GM12878 (cell line): ENCODE measurements at regions not wholly inside any gene's neighbourhood (a gene's known extent, or its start where the extent isn't known, plus 50 kb on each side); places are given as distances from the start of the nearest gene placed in this dataset.

Experiments used
- ATF2 ChIP-seq: IDR thresholded peaks from 2 replicates; pipeline ENCODE4 v1.6.1; 2012; ENCODE audit warnings: low read length, inconsistent platforms
- BCL11A ChIP-seq: IDR thresholded peaks from 2 replicates; pipeline ENCODE4 v1.6.1; 2011; ENCODE audit warnings: low read depth, low read length
- CBFB ChIP-seq: IDR thresholded peaks from 2 replicates; pipeline ENCODE4 v1.6.1; 2016; ENCODE audit warnings: antibody characterized with exemption, low read depth
- CEBPB ChIP-seq, 2 experiments: fragments of 150-350 bp in 1 of 2; IDR thresholded peaks; 2 replicates each; pipeline ENCODE4 v1.6.1; 2012 to 2014; ENCODE audit warnings: low read depth in 2 of 2, low read length in 2 of 2, borderline replicate concordance in 1 of 2, inconsistent platforms in 1 of 2
- CHD2 ChIP-seq: IDR thresholded peaks from 2 replicates; pipeline ENCODE4 v1.6.1; 2011; ENCODE audit warnings: low read depth, low read length, improper control_type of control experiment, borderline replicate concordance
- CREM ChIP-seq: IDR thresholded peaks from 2 replicates; pipeline ENCODE4 v1.6.1; 2014; ENCODE audit warnings: antibody characterized with exemption, low read depth
- EZH2 ChIP-seq: IDR thresholded peaks from 2 replicates; pipeline ENCODE4 v1.6.1; 2012; ENCODE audit warnings: low read depth, mild to moderate bottlenecking, control low read depth, inconsistent platforms, low read length, borderline replicate concordance; ENCODE audit not compliant: control insufficient read depth
- FOS ChIP-seq: IDR thresholded peaks from 3 replicates; pipeline ENCODE4 v1.6.1; 2011; ENCODE audit warnings: borderline replicate concordance; ENCODE audit not compliant: insufficient read length; ENCODE audit errors: extremely low read depth
- HCFC1 ChIP-seq: fragments of 150-350 bp; IDR thresholded peaks from 2 replicates; pipeline ENCODE4 v1.6.1; 2014; ENCODE audit warnings: low read length
- KAT2A ChIP-seq: conservative IDR thresholded peaks from 2 replicates; pipeline ENCODE4 v1.6.1; 2011; ENCODE audit warnings: low read depth, low read length; ENCODE audit not compliant: control insufficient read depth
- KDM1A ChIP-seq: fragments of 200-600 bp; sonication (generic); IDR thresholded peaks from 2 replicates; pipeline ENCODE4 v1.6.1; 2016; ENCODE audit warnings: borderline replicate concordance
- KLF5 ChIP-seq: fragments of 450-650 bp; IDR thresholded peaks from 2 replicates; pipeline ENCODE4 v1.6.1; 2014; ENCODE audit warnings: mild to moderate bottlenecking; ENCODE audit not compliant: partially characterized antibody
- MEF2A ChIP-seq: IDR thresholded peaks from 2 replicates; pipeline ENCODE4 v1.6.1; 2011; ENCODE audit warnings: low read depth, mild to moderate bottlenecking, low read length, moderate library complexity; ENCODE audit not compliant: insufficient read depth
- MEF2B ChIP-seq: fragments of 450-650 bp; IDR thresholded peaks from 2 replicates; pipeline ENCODE4 v1.6.1; 2018; ENCODE audit warnings: mild to moderate bottlenecking, moderate library complexity; ENCODE audit not compliant: partially characterized antibody, poor library complexity, severe bottlenecking
- NBN ChIP-seq: fragments of 450-650 bp; IDR thresholded peaks from 2 replicates; pipeline ENCODE4 v1.6.1; 2016
- NFYB ChIP-seq: IDR thresholded peaks from 2 replicates; pipeline ENCODE4 v1.6.1; 2011; ENCODE audit warnings: low read depth, mild to moderate bottlenecking, low read length, improper control_type of control experiment, moderate library complexity; ENCODE audit not compliant: insufficient read depth
- NR2F1 ChIP-seq: fragments of 450-650 bp; conservative IDR thresholded peaks from 2 replicates; pipeline ENCODE4 v1.6.1; 2017; ENCODE audit warnings: mild to moderate bottlenecking
- PML ChIP-seq: IDR thresholded peaks from 2 replicates; pipeline ENCODE4 v1.6.1; 2012; ENCODE audit warnings: low read length, inconsistent platforms
- POLR2A ChIP-seq: IDR thresholded peaks from 2 replicates; pipeline ENCODE4 v1.6.1; 2011; ENCODE audit warnings: low read depth, mild to moderate bottlenecking, low read length
- SIN3A ChIP-seq: IDR thresholded peaks from 2 replicates; pipeline ENCODE4 v1.6.1; 2012; ENCODE audit warnings: low read depth, low read length, improper control_type of control experiment
- SMAD1 ChIP-seq: fragments of 450-650 bp; IDR thresholded peaks from 2 replicates; pipeline ENCODE4 v1.6.1; 2018; ENCODE audit warnings: mild to moderate bottlenecking, low read depth; ENCODE audit not compliant: partially characterized antibody
- SMARCA5 ChIP-seq: fragments of 450-650 bp; IDR thresholded peaks from 2 replicates; pipeline ENCODE4 v1.6.1; 2017; ENCODE audit warnings: mild to moderate bottlenecking
- SP1 ChIP-seq: IDR thresholded peaks from one replicate; pipeline ENCODE4 v1.6.1; 2011; ENCODE audit warnings: low read depth, low read length
- SPI1 ChIP-seq: IDR thresholded peaks from 2 replicates; pipeline ENCODE4 v1.6.1; 2011; ENCODE audit warnings: low read depth, mild to moderate bottlenecking, low read length, moderate library complexity, borderline replicate concordance; ENCODE audit not compliant: insufficient read depth
- SREBF1 ChIP-seq: IDR thresholded peaks from 2 replicates; pipeline ENCODE4 v1.6.1; 2012; ENCODE audit warnings: mild to moderate bottlenecking, low read length
- STAT3 ChIP-seq: IDR thresholded peaks from 2 replicates; pipeline ENCODE4 v1.6.1; 2011; ENCODE audit warnings: low read depth, low read length, improper control_type of control experiment
- SUPT20H ChIP-seq: IDR thresholded peaks from 2 replicates; pipeline ENCODE4 v1.6.1; 2011; ENCODE audit warnings: low read depth, mild to moderate bottlenecking, low read length, moderate library complexity, borderline replicate concordance; ENCODE audit not compliant: control insufficient read depth
- ZNF217 ChIP-seq: fragments of 450-650 bp; IDR thresholded peaks from 2 replicates; pipeline ENCODE4 v1.6.1; 2017; ENCODE audit warnings: antibody characterized with exemption, mild to moderate bottlenecking
- ZNF622 ChIP-seq: fragments of 450-650 bp; IDR thresholded peaks from 2 replicates; pipeline ENCODE4 v1.6.1; 2017; ENCODE audit warnings: mild to moderate bottlenecking, inconsistent platforms
- TF ChIP-seq, protein P1 (sequence below): IDR thresholded peaks from 2 replicates; pipeline ENCODE4 v1.6.1; 2012; ENCODE audit warnings: low read depth, low read length, improper control_type of control experiment
- TF ChIP-seq, protein P2 (sequence below): fragments of 450-650 bp; IDR thresholded peaks from 2 replicates; pipeline ENCODE4 v1.6.1; 2018; ENCODE audit warnings: borderline replicate concordance, mild to moderate bottlenecking; ENCODE audit not compliant: partially characterized antibody

GRCh38 chr5:89117124-89117644 lies 234.2 kb upstream of the MEF2C start (continued):
- TF ChIP-seq SMARCA5 (no peak), CEBPB (IDR thresholded peaks at IDR 0.05; ENCODE audit: borderline replicate concordance in 1 of 2, low read depth in 2 of 2, low read length in 2 of 2) (no peak), NFYB (no peak), ATF2 (peak; percentile 69), KAT2A (no peak), KLF5 (no peak), MEF2B (peak; percentile 66), SUPT20H (no peak), HCFC1 (no peak), SPI1 (no peak), FOS (no peak), STAT3 (0 out of 2 replicates have a peak, but pooled peaks have one; percentile 46), ZNF622 (no peak), MEF2A (0 out of 2 replicates have a peak, but pooled peaks have one; percentile 25), CREM (no peak), SMAD1 (peak; percentile 77), CHD2 (peak; percentile 25; the same call in 1 of the 2 replicates), POLR2A (no peak), PML (no peak), ZNF217 (peak; percentile 71; the same call in 1 of the 2 replicates), SIN3A (no peak), SP1 (no peak), EZH2 (no peak), NR2F1 (peak; percentile 97), NBN (peak; percentile 42; the same call in 1 of the 2 replicates), BCL11A (peak; percentile 60), SREBF1 (no peak), KDM1A (no peak), CBFB (0 out of 2 replicates have a peak, but pooled peaks have one; percentile 40)
- TF ChIP-seq, protein P1, sequence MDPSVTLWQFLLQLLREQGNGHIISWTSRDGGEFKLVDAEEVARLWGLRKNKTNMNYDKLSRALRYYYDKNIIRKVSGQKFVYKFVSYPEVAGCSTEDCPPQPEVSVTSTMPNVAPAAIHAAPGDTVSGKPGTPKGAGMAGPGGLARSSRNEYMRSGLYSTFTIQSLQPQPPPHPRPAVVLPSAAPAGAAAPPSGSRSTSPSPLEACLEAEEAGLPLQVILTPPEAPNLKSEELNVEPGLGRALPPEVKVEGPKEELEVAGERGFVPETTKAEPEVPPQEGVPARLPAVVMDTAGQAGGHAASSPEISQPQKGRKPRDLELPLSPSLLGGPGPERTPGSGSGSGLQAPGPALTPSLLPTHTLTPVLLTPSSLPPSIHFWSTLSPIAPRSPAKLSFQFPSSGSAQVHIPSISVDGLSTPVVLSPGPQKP: no peak
- TF ChIP-seq, protein P2, sequence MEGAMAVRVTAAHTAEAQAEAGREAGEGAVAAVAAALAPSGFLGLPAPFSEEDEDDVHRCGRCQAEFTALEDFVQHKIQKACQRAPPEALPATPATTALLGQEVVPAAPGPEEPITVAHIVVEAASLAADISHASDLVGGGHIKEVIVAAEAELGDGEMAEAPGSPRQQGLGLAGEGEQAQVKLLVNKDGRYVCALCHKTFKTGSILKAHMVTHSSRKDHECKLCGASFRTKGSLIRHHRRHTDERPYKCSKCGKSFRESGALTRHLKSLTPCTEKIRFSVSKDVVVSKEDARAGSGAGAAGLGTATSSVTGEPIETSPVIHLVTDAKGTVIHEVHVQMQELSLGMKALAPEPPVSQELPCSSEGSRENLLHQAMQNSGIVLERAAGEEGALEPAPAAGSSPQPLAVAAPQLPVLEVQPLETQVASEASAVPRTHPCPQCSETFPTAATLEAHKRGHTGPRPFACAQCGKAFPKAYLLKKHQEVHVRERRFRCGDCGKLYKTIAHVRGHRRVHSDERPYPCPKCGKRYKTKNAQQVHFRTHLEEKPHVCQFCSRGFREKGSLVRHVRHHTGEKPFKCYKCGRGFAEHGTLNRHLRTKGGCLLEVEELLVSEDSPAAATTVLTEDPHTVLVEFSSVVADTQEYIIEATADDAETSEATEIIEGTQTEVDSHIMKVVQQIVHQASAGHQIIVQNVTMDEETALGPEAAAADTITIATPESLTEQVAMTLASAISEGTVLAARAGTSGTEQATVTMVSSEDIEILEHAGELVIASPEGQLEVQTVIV: no peak
